ENCODE measurements at regions not wholly inside any gene's neighbourhood (a gene's known extent, or its start where the extent isn't known, plus 50 kb on each side); places are given as distances from the start of the nearest gene placed in this dataset.

DNA sequence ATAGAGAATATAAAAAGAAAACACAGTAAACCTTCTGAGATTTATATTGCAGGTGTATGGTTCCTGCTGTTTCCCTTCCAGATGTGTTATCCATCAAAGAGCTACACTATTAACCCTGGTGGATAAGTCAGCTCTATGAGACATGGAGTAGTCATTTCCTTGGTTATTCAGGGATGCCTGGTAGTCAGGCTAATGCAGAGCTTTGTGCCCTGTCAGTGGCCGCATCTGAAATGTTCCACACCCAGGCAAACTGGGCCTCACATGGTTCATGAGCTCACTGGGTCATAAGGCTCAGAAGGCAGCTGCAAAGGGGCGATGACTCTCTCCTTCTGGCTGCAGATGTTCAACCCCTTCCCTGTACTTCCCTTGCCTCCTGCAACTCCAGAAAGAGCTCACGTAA is 473.6 kb downstream of the EPHA7 start:
- no peak for DNase-seq (ENCODE audit: low spot score)

DNA sequence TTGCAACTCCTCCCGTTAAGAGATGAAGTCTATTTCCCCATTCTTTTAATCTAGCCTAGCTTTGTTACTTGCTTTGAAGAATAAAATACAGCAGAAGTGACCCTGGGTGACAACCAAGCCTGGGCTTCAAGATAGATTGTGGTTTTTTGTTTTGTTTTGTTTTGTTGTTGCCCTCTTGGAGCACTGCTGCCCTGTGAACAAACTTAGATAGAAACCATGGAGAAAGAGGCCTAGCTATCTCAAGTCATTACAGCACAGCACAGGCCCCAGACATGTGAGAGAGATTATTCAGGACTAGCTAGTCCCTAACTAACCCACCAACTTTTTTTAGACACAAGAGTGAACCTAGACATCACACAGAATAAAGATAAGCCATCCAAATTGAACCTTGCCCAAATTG is 475.2 kb downstream of the EPHA7 start:
- no peak for DNase-seq (ENCODE audit: low spot score)

DNA sequence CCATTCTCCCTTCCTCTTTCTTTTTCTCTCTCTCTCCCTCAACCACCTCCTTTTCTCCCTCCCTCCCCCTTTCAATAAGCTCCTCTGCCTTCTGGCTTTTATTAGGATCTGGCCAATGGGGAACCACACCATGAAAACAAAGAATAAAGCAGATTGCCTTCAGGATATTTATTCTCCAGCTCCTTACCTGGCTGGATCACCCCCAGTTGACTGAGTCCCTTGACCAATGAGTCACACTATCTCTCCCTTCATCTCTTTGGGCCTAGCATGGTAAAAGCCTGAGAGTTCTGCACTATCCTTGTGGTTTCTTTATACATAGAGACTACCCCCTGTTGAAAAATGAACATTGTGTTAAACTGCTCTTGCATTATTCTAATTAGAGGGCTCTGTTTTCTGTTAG is 476.8 kb downstream of the EPHA7 start:
- DNase-seq (ENCODE audit: low spot score) = no peak

DNA sequence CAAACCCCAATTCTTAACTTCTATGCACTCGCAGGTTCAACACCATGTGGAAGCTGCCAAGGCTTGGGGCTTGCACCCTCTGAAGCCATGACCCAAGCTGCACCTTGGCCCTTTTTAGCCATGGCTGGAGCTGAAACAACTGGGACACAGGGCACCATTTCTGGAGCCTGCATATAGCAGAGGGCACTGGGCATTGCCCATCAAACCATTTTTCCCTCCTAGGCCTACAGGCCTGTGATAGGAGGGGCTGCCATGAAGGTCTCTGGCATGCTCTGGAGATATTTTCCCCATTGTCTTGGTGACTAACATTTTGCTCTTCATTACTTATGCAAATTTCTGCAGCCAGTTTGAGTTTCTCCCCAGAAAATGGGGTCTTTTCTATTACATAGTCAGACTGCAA is 484.7 kb downstream of the EPHA7 start:
- DNase-seq (ENCODE audit: low spot score) = no peak

DNA sequence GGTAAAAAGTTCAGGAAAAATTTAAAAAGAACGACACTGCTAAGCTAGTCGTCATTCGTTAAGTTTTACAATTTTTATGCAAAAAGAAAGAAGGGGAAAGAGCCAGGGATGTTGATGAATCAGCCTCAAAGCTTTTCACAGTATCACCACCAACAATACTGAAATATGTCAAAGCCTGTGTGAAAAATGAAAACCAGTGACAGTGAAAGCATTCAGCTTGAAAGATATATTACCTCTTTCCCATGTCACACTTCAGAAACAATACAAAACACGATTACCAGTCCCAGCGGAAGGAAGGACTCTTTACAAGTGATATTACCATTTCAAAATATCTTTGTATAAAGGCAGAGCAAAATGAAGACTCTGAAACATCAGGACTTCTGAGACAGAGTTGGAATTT is 489.2 kb downstream of the EPHA7 start:
- no peak for DNase-seq (ENCODE audit: low spot score)

DNA sequence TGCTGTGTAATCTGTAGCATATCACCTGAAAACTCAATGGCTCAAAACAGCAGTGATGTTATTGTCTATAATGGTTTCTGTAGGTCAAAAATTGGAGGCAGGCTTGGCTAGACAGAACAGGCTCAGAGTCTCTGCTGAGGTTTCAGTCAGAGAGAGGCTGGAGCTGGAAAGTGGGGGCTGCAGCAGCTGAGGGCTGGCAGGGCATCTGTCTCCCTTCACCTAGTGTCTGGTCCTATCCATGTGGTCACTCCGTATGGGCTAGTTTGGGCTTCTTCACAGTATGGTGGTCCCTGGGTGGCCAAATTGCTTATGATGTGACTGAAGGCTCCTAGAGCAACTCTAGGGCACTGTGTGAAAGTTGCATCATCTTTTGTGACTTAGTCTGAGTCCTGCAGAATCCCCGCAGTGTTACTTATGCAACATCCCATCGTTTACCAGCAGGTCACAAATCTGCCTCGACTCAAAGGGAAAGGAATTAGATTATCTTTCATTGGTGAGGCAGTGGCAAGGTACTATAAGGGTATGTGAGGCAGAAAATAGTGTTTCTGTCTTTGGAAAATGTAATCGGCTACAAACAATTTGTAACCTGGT is 497.0 kb downstream of the EPHA7 start:
- no peak for DNase-seq (ENCODE audit: low spot score)

DNA sequence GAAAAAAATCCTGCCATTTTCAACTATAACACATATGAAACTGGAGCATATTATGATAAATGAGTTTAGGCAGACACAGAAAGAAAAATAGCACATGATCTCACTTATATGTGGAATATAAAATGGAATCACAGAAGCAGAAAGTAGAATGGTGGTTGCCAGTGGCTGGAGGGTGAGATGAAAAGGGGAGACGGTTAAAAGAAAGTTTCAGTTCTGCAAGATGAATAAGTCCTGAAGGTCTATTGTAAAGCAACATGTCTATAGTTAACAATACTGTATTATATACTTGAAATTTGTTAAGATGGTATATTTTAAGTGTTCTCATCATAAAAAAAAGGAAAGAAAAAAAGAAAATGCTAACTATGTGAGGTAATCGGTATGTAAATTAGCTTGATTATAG is 503.9 kb downstream of the EPHA7 start:
- no peak for DNase-seq (ENCODE audit: low spot score)

DNA sequence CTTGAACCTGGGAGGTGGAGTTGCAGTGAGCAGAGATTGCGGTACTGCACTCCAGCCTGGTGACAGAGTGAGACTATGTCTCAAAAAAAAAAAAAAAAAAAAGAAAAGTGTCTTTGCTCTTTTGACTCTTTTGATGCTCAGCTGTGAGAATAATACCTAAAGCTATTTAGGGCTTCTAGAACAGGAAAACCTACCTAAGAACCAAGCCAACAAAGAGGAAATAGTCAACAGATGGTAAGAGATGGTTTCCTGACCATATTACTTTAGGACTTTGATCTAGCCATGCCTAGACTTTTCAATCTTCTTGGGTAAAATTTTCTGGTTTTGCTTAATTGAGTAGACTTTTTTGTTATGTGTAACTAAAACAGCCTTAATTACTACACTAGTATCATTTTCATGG is 508.1 kb downstream of the EPHA7 start:
- DNase-seq (ENCODE audit: low spot score) = no peak

DNA sequence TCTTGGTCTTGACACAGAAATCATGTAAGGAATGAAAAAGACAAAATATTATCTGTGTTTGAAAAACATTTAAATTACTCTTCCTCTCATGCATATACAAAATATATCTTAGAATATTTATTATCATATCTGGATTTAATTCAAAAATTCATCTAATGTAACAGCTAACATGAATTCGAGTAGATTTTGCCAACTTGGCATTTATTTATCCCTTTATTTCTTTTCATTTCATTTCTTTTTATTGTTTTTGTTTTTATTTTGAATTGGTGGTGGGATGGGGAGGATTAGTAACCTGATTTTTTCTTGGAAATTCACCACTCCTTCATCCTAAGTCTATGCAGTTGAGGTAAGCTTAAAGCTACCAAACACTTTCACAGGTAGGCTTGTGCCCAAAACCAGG is 508.7 kb downstream of the EPHA7 start:
- DNase-seq (ENCODE audit: low spot score) = no peak

DNA sequence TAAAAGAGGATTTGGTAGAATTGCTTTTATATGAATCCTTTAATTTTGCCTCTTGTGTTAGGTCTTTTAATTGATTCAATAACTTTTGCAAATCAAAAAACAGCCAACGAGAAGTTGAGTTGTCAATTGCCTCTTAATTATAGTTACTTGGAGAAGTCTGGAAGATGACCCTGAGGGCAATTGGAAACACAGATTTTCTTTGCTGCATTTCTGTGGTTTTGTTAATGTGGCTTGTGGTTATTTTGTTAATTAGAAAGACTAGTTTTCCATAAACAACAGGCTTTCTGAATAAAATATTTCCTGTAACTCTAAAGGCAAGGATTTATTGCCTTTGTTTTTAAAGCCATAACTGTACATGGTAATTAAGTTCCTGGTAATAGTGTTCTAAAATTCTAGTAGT is 513.0 kb downstream of the EPHA7 start:
- DNase-seq (ENCODE audit: low spot score) = no peak

DNA sequence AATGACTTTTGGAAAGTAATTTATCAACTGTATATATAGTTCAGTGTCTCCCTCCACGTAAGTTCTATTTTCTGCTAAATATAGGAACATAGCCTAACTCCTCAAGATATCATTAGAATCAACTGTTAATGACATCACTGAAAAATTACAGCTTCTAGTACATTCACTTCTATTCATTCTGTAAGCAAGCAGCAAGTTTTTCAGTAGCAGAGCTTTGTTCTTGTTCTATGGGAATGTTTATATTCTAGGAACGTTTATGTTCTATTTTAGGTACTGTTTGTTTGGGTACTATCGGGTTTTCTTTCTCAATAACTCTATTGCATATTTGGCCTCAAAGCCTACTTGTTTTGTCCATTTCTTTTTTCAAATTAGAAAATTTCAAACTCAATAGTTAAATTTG is 525.6 kb downstream of the EPHA7 start:
- no peak for DNase-seq (ENCODE audit: low spot score)

DNA sequence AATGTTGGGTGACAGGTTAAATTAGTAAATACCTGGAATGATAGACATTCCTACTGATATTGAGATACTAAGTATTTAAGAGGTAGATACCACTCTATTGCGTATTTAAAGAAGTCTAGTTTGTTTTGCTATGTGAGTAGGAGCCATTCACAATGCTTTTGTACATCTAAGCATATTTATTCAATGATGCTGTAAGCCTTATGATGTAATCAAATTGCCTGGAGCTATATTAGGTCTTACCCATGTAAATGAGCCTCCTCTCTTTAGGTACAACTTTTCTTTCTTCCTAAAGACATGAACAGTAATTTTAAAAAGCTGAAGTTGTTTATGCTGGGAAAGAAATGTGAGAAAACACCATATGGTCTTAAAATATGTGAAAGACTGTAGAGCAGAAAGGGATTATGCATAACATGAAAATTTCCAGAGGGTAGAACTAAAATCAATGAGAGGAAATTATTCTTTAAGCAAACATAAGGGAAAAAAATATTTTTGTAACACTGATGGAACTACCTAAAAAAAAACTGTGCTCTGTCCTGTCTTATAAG is 526.7 kb downstream of the EPHA7 start:
- DNase-seq (ENCODE audit: low spot score) = no peak

DNA sequence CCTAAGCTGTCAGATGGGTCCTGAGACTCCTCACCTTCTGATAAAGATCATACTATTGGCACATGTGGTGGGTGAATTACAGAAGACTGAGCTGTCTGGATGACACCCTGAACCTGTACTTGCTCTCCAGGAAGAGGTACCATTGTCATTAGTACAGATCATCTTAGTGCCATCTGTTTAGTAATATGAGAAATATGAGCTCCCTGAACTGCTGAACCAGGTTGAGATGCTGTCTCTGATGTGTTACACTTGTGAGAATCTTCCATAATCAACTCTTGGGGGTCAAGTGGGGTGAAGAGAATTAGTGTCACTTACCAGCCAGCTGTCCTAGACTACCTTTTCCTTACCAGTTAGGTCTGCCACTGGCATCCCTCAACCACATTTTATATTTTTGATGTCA is 531.0 kb downstream of the EPHA7 start:
- DNase-seq (ENCODE audit: low spot score) = no peak

DNA sequence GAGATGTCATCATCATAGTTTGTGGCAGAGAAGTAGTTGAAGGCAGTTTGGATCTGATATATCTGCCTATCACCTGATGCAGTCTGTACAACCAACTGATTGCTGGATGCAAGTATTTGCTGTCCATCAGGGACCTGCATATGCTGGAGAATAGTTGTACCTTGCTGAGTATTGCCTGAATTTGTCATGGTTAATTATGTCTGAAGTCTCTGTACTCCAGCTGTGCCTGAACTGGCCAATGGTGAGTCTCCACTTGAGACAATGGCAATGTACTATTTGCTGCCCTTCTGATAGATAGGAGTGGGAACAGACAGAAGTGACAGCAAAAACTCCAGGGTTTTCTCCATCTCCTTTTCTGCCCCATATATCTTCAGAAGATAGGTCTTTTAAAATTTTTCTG is 531.5 kb downstream of the EPHA7 start:
- DNase-seq (ENCODE audit: low spot score) = no peak

DNA sequence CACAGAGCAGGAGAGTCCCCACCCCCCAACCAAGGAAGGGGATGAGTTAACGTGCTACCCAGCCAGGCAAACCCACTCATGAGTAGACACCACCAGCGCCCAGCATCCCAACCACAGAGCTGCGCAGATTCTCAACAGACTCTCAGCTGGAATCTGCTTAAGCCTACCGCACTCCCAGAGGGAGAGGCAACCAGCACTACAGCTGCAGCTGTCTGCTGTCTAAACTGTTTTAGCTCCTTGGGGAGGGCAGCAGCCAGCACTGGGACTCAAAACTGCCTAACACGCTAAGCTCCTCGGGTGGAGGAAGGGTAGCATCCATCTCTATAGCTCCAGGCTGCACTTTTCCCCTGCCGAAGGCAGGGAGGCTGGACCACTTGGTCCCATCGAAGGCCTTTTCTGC is 539.8 kb downstream of the EPHA7 start:
- DNase-seq (ENCODE audit: low spot score) = no peak

DNA sequence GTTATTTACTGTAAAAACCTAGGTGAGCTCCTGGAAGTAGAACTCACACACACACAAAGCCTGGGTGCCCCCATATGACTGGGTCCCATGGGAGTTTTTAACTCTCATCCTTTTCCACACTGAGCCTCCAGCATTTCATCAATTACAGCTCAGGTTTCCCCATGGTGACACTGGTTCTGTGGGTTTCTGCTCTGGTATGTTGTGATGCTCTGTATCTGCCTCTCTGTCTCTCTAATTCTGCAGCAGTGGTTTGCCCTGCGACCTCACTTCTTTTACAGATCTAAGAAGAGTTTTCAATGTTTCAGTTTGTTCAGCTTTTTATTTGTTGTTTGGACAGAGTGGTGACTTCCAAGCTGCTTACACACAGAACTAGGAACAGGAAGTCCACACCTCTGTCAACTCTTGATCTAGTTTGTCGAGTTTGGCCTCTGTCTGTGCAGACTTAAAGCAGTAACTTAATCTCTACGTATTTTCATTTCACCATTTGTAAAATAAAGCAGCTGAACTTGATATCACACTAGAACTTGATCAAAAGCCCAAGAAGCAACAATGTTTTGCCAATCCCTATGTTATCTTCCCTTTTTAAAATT is 554.3 kb downstream of the EPHA7 start:
- DNase-seq (ENCODE audit: low spot score) = no peak

DNA sequence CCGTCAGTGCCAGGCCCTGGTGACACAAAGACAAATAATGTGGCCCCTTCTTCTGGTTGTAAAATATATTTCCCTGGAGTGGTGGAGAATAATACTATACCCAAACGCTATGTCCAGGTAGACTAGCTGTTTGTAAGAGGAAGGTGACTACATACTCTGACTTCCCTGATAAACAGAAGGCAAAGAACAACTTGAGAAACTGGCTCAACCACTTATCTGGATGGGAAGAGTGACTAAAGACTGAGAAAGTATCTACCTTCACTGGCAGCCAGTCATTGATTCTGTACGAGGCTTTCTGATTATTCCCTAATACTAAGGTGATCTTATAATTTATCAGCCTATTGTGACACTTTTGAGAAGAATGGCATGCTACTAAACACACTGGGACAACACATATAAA is 569.7 kb downstream of the EPHA7 start:
- no peak for DNase-seq (ENCODE audit: low spot score)

DNA sequence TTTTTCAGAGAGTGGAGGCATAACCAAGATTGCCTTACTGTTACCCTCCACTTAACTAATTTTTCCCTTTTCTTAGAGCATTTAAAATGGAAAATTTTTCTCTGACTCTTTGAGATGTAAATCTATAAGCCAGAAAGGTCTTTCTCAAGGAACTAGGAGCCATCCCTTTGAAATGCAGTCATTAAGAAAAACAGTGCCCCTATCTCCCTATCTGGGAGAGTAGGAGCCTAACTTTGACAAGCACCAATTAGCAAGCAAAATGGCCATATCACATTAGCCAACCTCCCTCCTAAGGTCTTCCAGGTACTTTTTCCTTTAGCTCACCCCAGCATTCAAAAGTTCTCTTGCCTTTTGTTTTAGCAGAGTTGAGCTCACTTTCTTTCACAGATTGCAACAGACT is 570.5 kb downstream of the EPHA7 start:
- no peak for DNase-seq (ENCODE audit: low spot score)

DNA sequence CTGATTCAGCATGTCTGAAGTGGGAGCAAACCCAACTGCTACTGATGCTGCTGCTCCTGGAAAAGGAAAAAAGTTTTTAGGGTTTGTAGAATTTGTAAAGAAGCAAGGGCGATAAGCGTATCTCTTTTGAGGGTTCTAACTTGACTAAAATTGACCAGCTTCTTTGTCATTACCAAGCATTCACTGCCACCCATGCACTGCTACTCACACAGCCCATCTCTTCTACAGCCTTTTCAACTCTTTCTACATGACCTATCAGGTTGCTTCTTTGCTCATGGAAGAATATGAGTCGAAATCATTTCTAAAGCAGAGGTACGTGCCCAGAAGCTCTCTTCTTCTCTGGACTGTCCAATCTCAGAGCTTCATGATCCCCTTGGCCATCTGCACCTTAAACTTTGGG is 570.9 kb downstream of the EPHA7 start:
- no peak for DNase-seq (ENCODE audit: low spot score)

DNA sequence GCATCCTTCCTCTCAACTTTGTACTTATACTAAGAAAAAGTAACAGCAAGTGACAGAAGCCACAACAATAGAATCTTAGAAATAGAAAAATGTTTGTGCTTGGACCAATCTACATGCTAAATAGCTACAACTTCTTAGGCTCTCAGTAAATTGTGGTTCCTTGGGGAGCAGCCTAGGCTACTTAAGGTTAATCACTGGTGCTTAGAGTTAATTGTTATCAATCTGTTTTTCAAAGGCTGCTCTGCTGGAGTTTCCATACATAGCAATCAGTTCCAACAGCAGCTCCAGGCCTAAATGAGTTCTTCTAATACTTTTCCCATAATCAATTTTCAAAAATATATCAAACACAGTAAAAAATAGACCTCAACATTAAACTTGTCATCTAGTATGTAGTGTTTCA is 571.4 kb downstream of the EPHA7 start:
- no peak for DNase-seq (ENCODE audit: low spot score)

DNA sequence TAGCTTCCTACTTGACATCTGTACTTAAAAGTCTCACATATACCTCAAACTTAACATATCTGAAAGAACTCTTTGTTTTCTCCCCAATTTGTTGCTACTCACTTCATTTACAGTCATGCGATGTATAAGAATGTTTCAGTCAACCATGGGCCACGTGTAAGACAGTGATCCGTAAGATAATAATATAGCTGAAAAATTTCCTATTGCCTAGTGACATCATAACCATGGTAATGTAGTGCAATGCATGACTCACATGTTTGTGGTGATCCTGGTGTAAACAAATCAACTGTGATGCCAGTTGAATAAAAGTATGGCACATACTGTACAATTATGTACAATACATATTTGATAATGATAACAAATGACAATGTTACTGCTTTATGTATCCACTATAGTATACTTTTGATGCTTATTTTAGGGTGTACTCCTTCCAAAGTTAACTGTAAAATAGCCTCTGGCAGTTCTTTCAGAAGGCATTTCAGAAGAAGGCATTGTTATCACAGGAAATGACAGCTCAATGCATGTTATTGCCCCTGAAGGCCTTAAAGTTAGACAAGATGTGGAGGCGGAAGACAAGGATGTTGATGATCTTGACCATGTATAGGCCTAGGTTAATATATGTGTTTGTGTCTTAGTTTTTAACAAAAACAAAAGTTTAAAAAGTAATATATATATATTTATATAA is 579.0 kb downstream of the EPHA7 start:
- no peak for DNase-seq (ENCODE audit: low spot score)

DNA sequence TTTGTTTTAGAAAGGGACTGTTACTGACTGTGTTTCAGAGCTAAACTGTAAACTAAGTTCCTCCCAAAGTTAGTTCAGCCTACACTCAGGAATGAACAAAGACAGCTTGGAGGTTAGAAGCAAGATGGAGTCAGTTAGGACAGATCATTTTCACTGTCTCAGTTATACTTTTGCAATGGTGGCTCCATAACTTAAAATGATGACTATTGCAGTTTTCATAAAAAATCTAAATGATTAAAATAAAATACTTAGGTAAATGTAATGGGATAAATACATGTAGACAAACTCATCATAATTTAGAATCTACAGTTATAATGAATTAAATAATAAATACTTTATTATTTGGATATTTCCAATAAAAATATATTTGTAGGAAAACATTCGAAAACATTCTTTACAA is 590.6 kb downstream of the EPHA7 start:
- DNase-seq (ENCODE audit: low spot score) = no peak

DNA sequence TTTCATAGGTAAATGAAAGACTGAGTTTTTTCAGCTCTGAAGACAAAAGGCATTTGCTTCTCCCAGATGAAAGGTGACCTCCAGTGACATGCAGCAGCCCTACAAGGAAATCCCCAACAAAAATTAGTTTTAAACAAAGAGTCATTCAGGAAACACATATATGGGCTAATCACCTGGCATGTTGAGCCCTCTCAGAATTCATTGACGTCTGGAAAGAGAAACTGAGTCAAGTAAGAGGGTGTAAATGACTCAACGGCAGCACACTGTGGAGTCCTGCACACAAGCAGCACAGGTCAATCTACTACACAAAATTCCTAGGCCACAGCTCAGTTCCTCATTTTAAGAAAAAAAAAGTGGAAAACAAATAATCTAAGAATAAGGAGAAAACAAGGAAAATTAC is 592.3 kb downstream of the EPHA7 start:
- DNase-seq (ENCODE audit: low spot score) = no peak

DNA sequence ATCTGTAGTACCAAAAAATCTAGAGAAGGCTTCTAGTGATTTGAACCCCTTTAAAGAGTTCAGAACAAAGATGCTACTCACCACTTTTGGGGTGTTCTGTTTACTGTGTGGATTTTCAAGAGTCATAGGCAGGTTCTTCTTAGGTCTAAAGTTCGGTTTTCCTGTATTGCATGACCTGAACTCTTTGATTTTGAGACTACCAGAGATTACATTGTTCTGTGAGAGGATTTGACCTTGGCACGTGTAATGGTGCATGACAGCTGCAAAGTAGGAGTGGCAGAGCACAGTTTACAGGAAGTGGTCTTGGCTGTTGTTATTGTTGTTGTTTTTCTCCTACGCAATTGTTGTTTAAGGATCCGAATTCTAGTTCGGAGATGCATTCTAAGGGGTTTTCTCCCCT is 592.7 kb downstream of the EPHA7 start:
- DNase-seq (ENCODE audit: low spot score) = no peak
